GM12878 (cell line): ENCODE measurements at regions not wholly inside any gene's neighbourhood (a gene's known extent, or its start where the extent isn't known, plus 50 kb on each side); places are given as distances from the start of the nearest gene placed in this dataset.

Source experiments
- ATAC-seq: fragments of 200-7000 bp; cut with Tn5 transposase; 3 replicates; pipeline ENCODE4 v1.9.1; 2020; ENCODE audit warnings: mild to moderate bottlenecking, moderate library complexity
- BruUV-seq: library from RNA; stranded (reverse); fragments of 400-500 nt; replicated peaks from 2 replicates; lab custom pipeline; 2021; lab: Mats Ljungman, UMichigan
- CTCF ChIA-PET: fragments of 300-600 bp; sonication (Branson Sonifier 250); formaldehyde crosslinking; extraction: SDS; loops from one replicate; lab custom pipeline; 2021; ENCODE audit warnings: inconsistent platforms; lab: Yijun Ruan, JAX
- POLR2A ChIA-PET: fragments of 350-600 bp; formaldehyde crosslinking; extraction: SDS; loops from one replicate; lab custom pipeline; 2021; ENCODE audit warnings: inconsistent platforms; lab: Charles Lee
- RAD21 ChIA-PET: fragments of 300-600 bp; sonication (Branson Sonifier 250); formaldehyde crosslinking; loops from one replicate; lab custom pipeline; 2023; ENCODE audit warnings: antibody characterized with exemption; ENCODE audit not compliant: unreplicated experiment; lab: Charles Lee
- SMC1A ChIA-PET: fragments of 300-600 bp; sonication (Branson Sonifier 250); formaldehyde crosslinking; loops from one replicate; lab custom pipeline; 2023; ENCODE audit not compliant: unreplicated experiment, uncharacterized antibody; lab: Charles Lee
- DNase-seq: peaks from one replicate; pipeline ENCODE4 v3.0.0-alpha.2; 2011; ENCODE audit warnings: low read depth, low spot score
- FAIRE-seq: peaks from 3 replicates; lab custom pipeline; 2011; peaks lifted over from hg19 to GRCh38; lab: Jason Lieb, UNC
- H2AFZ ChIP-seq: 2 replicates; pipeline ENCODE4 v1.6.0; 2011; ENCODE audit warnings: low read depth, low read length, control low read depth; ENCODE audit not compliant: control insufficient read depth
- H3K27ac ChIP-seq: 2 replicates; pipeline ENCODE4 v1.5.1; 2011; ENCODE audit warnings: control low read depth; ENCODE audit not compliant: control insufficient read depth, insufficient read depth
- H3K27me3 ChIP-seq, 2 experiments: replicated peaks in 1 of 2; 2 replicates each; pipeline versions ENCODE4 v1.6.0 to v1.6.1; 2011; ENCODE audit warnings: low read length in 1 of 2; ENCODE audit not compliant: control insufficient read depth in 2 of 2, insufficient read depth in 2 of 2
- H3K36me3 ChIP-seq, 2 experiments: 2 replicates each; pipeline ENCODE4 v1.5.1; 2011; ENCODE audit warnings: low read length in 1 of 2; ENCODE audit not compliant: control insufficient read depth in 2 of 2, insufficient read depth in 2 of 2
- H3K4me1 ChIP-seq: 2 replicates; pipeline ENCODE4 v1.6.1; 2011; ENCODE audit warnings: mild to moderate bottlenecking, low read length, moderate library complexity, mixed read lengths; ENCODE audit not compliant: control insufficient read depth, insufficient read depth
- H3K4me2 ChIP-seq: 2 replicates; pipeline ENCODE4 v1.6.0; 2011; ENCODE audit warnings: control low read depth; ENCODE audit not compliant: control insufficient read depth, insufficient read depth
- H3K4me3 ChIP-seq: fragments of 200-600 bp; sonication (generic); 2 replicates; pipeline ENCODE4 v1.5.1; 2016
- H3K79me2 ChIP-seq: 2 replicates; pipeline ENCODE4 v1.6.0; 2011; ENCODE audit warnings: low read length; ENCODE audit not compliant: control insufficient read depth, insufficient read depth
- H3K9ac ChIP-seq: 2 replicates; pipeline ENCODE4 v1.8.0; 2011; ENCODE audit warnings: low read length, control low read depth, mixed read lengths; ENCODE audit not compliant: control insufficient read depth, insufficient read depth
- H3K9me3 ChIP-seq: replicated peaks from 3 replicates; pipeline ENCODE4 v1.5.1; 2011; ENCODE audit warnings: mild to moderate bottlenecking, low read length; ENCODE audit not compliant: control insufficient read depth, insufficient read depth
- H4K20me1 ChIP-seq: 2 replicates; pipeline ENCODE4 v1.6.0; 2011; ENCODE audit not compliant: control insufficient read depth, insufficient read depth
- ATF3 ChIP-seq: IDR thresholded peaks from 2 replicates; pipeline ENCODE4 v1.6.1; 2011; ENCODE audit warnings: low read depth, mild to moderate bottlenecking, low read length, moderate library complexity, borderline replicate concordance; ENCODE audit errors: extremely low read depth
- CBFB ChIP-seq: IDR thresholded peaks from 2 replicates; pipeline ENCODE4 v1.6.1; 2016; ENCODE audit warnings: antibody characterized with exemption, low read depth
- IKZF1 ChIP-seq: fragments of 450-650 bp; conservative IDR thresholded peaks from 2 replicates; pipeline ENCODE4 v1.6.1; 2017; ENCODE audit warnings: antibody characterized with exemption, mild to moderate bottlenecking
- IKZF2 ChIP-seq, 2 experiments: fragments of 450-650 bp; IDR thresholded peaks; 2 replicates each; pipeline ENCODE4 v1.6.1; 2017; ENCODE audit warnings: mild to moderate bottlenecking in 2 of 2, moderate library complexity in 2 of 2
- NBN ChIP-seq: fragments of 450-650 bp; IDR thresholded peaks from 2 replicates; pipeline ENCODE4 v1.6.1; 2016
- NFIC ChIP-seq: IDR thresholded peaks from 2 replicates; pipeline ENCODE4 v1.6.1; 2012; ENCODE audit warnings: low read depth, mild to moderate bottlenecking, inconsistent platforms, low read length, moderate library complexity
- PML ChIP-seq: IDR thresholded peaks from 2 replicates; pipeline ENCODE4 v1.6.1; 2012; ENCODE audit warnings: low read length, inconsistent platforms
- RCOR1 ChIP-seq: conservative IDR thresholded peaks from 2 replicates; pipeline ENCODE4 v1.6.1; 2012; ENCODE audit warnings: low read depth, low read length, improper control_type of control experiment
- RFX5 ChIP-seq: IDR thresholded peaks from 2 replicates; pipeline ENCODE4 v1.6.1; 2011; ENCODE audit warnings: low read depth, low read length, improper control_type of control experiment
- SIX5 ChIP-seq: IDR thresholded peaks from 2 replicates; pipeline ENCODE4 v1.6.1; 2011; ENCODE audit warnings: mild to moderate bottlenecking, low read depth, low read length, moderate library complexity; ENCODE audit not compliant: severe bottlenecking
- SMAD1 ChIP-seq: fragments of 450-650 bp; IDR thresholded peaks from 2 replicates; pipeline ENCODE4 v1.6.1; 2018; ENCODE audit warnings: mild to moderate bottlenecking, low read depth; ENCODE audit not compliant: partially characterized antibody
- SMARCA5 ChIP-seq: fragments of 450-650 bp; IDR thresholded peaks from 2 replicates; pipeline ENCODE4 v1.6.1; 2017; ENCODE audit warnings: mild to moderate bottlenecking
- SMC3 ChIP-seq: IDR thresholded peaks from 2 replicates; pipeline ENCODE4 v1.6.1; 2011; ENCODE audit warnings: low read length, improper control_type of control experiment, borderline replicate concordance
- ZBTB40 ChIP-seq: fragments of 450-650 bp; IDR thresholded peaks from 2 replicates; pipeline ENCODE4 v1.6.1; 2016; ENCODE audit warnings: mild to moderate bottlenecking, moderate library complexity, borderline replicate concordance
- ZNF24 ChIP-seq: fragments of 450-650 bp; IDR thresholded peaks from 2 replicates; pipeline ENCODE4 v1.6.1; 2017; ENCODE audit warnings: antibody characterized with exemption, mild to moderate bottlenecking
- ZNF384 ChIP-seq: IDR thresholded peaks from 2 replicates; pipeline ENCODE4 v1.6.1; 2012; ENCODE audit warnings: low read depth, mild to moderate bottlenecking, low read length, improper control_type of control experiment, borderline replicate concordance
- WGBS: methylation state at CpG from one replicate; pipeline ENCODE4 v1.1.6; 2016; ENCODE audit warnings: low lambda C conversion rate; ENCODE audit not compliant: insufficient replicate concordance, insufficient coverage; ENCODE audit errors: missing lambda C conversion rate; 5-methylcytosine and 5-hydroxymethylcytosine counted together
- in situ Hi-C: fragments of 300-500 bp; cut with MboI; formaldehyde crosslinking; loops from 9 replicates; pipeline ENCODE4 v1.14.3; 2018; ENCODE audit warnings: mixed read lengths
- intact Hi-C: fragments of 100-400 bp; cut with micrococcal nuclease; formaldehyde crosslinking; loops from one replicate; pipeline ENCODE4 v1.14.2; 2022; ENCODE audit not compliant: unreplicated experiment

GRCh38 chr2:128986026-128986715, 667.5 kb upstream of the HS6ST1 start:
- Histone ChIP-seq H3K79me2 (no peaks in the 10 kb centered on the region), H3K4me3 (no peak overlapping the region), H3K4me1 (no peaks in the 10 kb centered on the region), H3K27me3 (peaks cover 0 to 2% of the 10 kb centered on the region in 2 experiments; a peak in 1 of 4 replicates), H4K20me1 (no peaks in the 10 kb centered on the region; the same call in 1 of the 2 replicates), H3K4me2 (no peak overlapping the region), H2AFZ (no peak overlapping the region), H3K36me3 (no peaks in the 10 kb centered on the region), H3K9ac (no peak overlapping the region), H3K9me3 (no peaks in the 10 kb centered on the region), H3K27ac (no peak overlapping the region)
- in situ Hi-C loops = no loop called here
- no TSS peak for BruUV-seq
- ChIA-PET SMC1A (no interaction called here), POLR2A (no interaction called here), CTCF (no interaction called here), RAD21 (no interaction called here)
- FAIRE-seq (no peak), DNase-seq (no peak), ATAC-seq (no peak)
- 6% methylated on average over 7 of the region's 7 CpGs for WGBS
- TF ChIP-seq SMARCA5 (no peak), ATF3 (no peak), SMC3 (no peak), SIX5 (no peak), PML (no peak), RCOR1 (no peak), CBFB (no peak), ZNF384 (no peak), ZNF24 (no peak), IKZF1 (no peak), SMAD1 (no peak), NBN (no peak), NFIC (no peak), RFX5 (no peak), ZBTB40 (no peak), IKZF2 (IDR thresholded peaks at IDR 0.05) (no peak)
- intact Hi-C loops = no loop called here
